SK-N-SH treated with all-trans-retinoic acid at 6 μM for 48 hours (cell line): ENCODE measurements at regions not wholly inside any gene's neighbourhood (a gene's known extent, or its start where the extent isn't known, plus 50 kb on each side); places are given as distances from the start of the nearest gene placed in this dataset.

Experiments used
- ATAC-seq: fragments of 200-7000 bp; cut with Tn5 transposase; 3 replicates; pipeline ENCODE4 v1.9.1; 2020; ENCODE audit warnings: mild to moderate bottlenecking, moderate library complexity
- ARNTL ChIP-seq: fragments of 450-650 bp; formaldehyde crosslinking; IDR thresholded peaks from 2 replicates; pipeline ENCODE4 v1.5.0; 2020; ENCODE audit warnings: low read depth, mild to moderate bottlenecking, moderate library complexity, borderline replicate concordance
- BACH2 ChIP-seq: fragments of 250-450 bp; sonication (Bioruptor Pico); IDR thresholded peaks from 2 replicates; pipeline ENCODE4 v1.9.0; 2021; ENCODE audit warnings: mild to moderate bottlenecking, borderline replicate concordance
- CSDC2 ChIP-seq: fragments of 250-450 bp; sonication (Bioruptor Pico); IDR thresholded peaks from 2 replicates; pipeline ENCODE4 v1.5.0; 2020; ENCODE audit warnings: mild to moderate bottlenecking, moderate library complexity
- ESRRG ChIP-seq: fragments of 250-450 bp; sonication (Bioruptor Pico); IDR thresholded peaks from 2 replicates; pipeline ENCODE4 v1.6.1; 2021; ENCODE audit warnings: mild to moderate bottlenecking
- ISL1 ChIP-seq: fragments of 250-450 bp; sonication (Bioruptor Pico); IDR thresholded peaks from 2 replicates; pipeline ENCODE4 v2.1.2; 2022; ENCODE audit warnings: mild to moderate bottlenecking, moderate library complexity
- OSR1 ChIP-seq: fragments of 250-450 bp; sonication (Bioruptor Pico); IDR thresholded peaks from 2 replicates; pipeline ENCODE4 v1.8.0; 2022; ENCODE audit warnings: moderate library complexity, mild to moderate bottlenecking, inconsistent platforms
- PATZ1 ChIP-seq: fragments of 250-450 bp; sonication (Bioruptor Pico); IDR thresholded peaks from 2 replicates; pipeline ENCODE4 v1.8.0; 2020; ENCODE audit warnings: mild to moderate bottlenecking, moderate library complexity, borderline replicate concordance
- POU6F1 ChIP-seq: fragments of 250-450 bp; sonication (Bioruptor Pico); IDR thresholded peaks from 2 replicates; pipeline ENCODE4 v1.8.0; 2021; ENCODE audit warnings: low read depth, mild to moderate bottlenecking, moderate library complexity, borderline replicate concordance
- PPARA ChIP-seq: fragments of 250-450 bp; sonication (Bioruptor Pico); IDR thresholded peaks from 2 replicates; pipeline ENCODE4 v1.5.0; 2020; ENCODE audit warnings: mild to moderate bottlenecking, borderline replicate concordance
- RARB ChIP-seq: fragments of 250-450 bp; sonication (Bioruptor Pico); IDR thresholded peaks from 2 replicates; pipeline ENCODE4 v1.8.0; 2021; ENCODE audit warnings: mild to moderate bottlenecking, moderate library complexity
- SNAI2 ChIP-seq: fragments of 250-450 bp; sonication (Bioruptor Pico); IDR thresholded peaks from 2 replicates; pipeline ENCODE4 v1.5.0; 2020; ENCODE audit warnings: mild to moderate bottlenecking, moderate library complexity
- TCF4 ChIP-seq: fragments of 250-450 bp; sonication (Bioruptor Pico); IDR thresholded peaks from 2 replicates; pipeline ENCODE4 v1.8.0; 2021; ENCODE audit warnings: mild to moderate bottlenecking, moderate library complexity, borderline replicate concordance
- TOX ChIP-seq: fragments of 250-450 bp; sonication (Bioruptor Pico); IDR thresholded peaks from 2 replicates; pipeline ENCODE4 v1.8.0; 2021; ENCODE audit warnings: mild to moderate bottlenecking, moderate library complexity, borderline replicate concordance
- TSHZ2 ChIP-seq: fragments of 250-450 bp; sonication (Bioruptor Pico); IDR thresholded peaks from 2 replicates; pipeline ENCODE4 v1.5.0; 2020; ENCODE audit warnings: mild to moderate bottlenecking, moderate library complexity
- ZC3H10 ChIP-seq: fragments of 250-450 bp; sonication (Bioruptor Pico); IDR thresholded peaks from 2 replicates; pipeline ENCODE4 v1.5.1; 2021; ENCODE audit warnings: mild to moderate bottlenecking, moderate library complexity
- ZFP3 ChIP-seq: fragments of 250-450 bp; sonication (Bioruptor Pico); IDR thresholded peaks from 2 replicates; pipeline ENCODE4 v1.5.0; 2020; ENCODE audit warnings: mild to moderate bottlenecking, moderate library complexity
- ZFP30 ChIP-seq: fragments of 450-650 bp; formaldehyde crosslinking; IDR thresholded peaks from 2 replicates; pipeline ENCODE4 v1.5.0; 2022; ENCODE audit warnings: mild to moderate bottlenecking, moderate library complexity
- ZNF565 ChIP-seq: fragments of 450-650 bp; formaldehyde crosslinking; conservative IDR thresholded peaks from 2 replicates; pipeline ENCODE4 v1.5.0; 2020; ENCODE audit warnings: low read depth, mild to moderate bottlenecking, moderate library complexity
- ZNF70 ChIP-seq: fragments of 450-650 bp; formaldehyde crosslinking; IDR thresholded peaks from 2 replicates; pipeline ENCODE4 v1.5.0; 2020; ENCODE audit warnings: mild to moderate bottlenecking, moderate library complexity
- ZNF8 ChIP-seq: fragments of 450-650 bp; formaldehyde crosslinking; IDR thresholded peaks from 2 replicates; pipeline ENCODE4 v1.5.0; 2020; ENCODE audit warnings: mild to moderate bottlenecking, moderate library complexity
- TF ChIP-seq, protein P1 (sequence below): fragments of 250-450 bp; sonication (Bioruptor Pico); IDR thresholded peaks from 2 replicates; pipeline ENCODE4 v1.5.1; 2020; ENCODE audit warnings: low read depth, mild to moderate bottlenecking, moderate library complexity
- TF ChIP-seq, protein P2 (sequence below): fragments of 250-450 bp; sonication (Bioruptor Pico); IDR thresholded peaks from 2 replicates; pipeline ENCODE4 v1.5.1; 2021; ENCODE audit warnings: mild to moderate bottlenecking, moderate library complexity

- TF ChIP-seq ZFP30 (CRISPR knock-in tag) (no peak), BACH2 (no peak), ZNF565 (CRISPR knock-in tag) (no peak), ZFP3 (CRISPR knock-in tag) (no peak), ZC3H10 (CRISPR knock-in tag) (no peak), ESRRG (no peak)
- TF ChIP-seq, protein P1, sequence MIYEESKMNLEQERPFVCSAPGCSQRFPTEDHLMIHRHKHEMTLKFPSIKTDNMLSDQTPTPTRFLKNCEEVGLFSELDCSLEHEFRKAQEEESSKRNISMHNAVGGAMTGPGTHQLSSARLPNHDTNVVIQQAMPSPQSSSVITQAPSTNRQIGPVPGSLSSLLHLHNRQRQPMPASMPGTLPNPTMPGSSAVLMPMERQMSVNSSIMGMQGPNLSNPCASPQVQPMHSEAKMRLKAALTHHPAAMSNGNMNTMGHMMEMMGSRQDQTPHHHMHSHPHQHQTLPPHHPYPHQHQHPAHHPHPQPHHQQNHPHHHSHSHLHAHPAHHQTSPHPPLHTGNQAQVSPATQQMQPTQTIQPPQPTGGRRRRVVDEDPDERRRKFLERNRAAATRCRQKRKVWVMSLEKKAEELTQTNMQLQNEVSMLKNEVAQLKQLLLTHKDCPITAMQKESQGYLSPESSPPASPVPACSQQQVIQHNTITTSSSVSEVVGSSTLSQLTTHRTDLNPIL, result no peak
- no peak for ATAC-seq
These were observed 85.1 kb upstream of the ZC3H12A start for GRCh38 chr1:37389327-37389726.

DNA sequence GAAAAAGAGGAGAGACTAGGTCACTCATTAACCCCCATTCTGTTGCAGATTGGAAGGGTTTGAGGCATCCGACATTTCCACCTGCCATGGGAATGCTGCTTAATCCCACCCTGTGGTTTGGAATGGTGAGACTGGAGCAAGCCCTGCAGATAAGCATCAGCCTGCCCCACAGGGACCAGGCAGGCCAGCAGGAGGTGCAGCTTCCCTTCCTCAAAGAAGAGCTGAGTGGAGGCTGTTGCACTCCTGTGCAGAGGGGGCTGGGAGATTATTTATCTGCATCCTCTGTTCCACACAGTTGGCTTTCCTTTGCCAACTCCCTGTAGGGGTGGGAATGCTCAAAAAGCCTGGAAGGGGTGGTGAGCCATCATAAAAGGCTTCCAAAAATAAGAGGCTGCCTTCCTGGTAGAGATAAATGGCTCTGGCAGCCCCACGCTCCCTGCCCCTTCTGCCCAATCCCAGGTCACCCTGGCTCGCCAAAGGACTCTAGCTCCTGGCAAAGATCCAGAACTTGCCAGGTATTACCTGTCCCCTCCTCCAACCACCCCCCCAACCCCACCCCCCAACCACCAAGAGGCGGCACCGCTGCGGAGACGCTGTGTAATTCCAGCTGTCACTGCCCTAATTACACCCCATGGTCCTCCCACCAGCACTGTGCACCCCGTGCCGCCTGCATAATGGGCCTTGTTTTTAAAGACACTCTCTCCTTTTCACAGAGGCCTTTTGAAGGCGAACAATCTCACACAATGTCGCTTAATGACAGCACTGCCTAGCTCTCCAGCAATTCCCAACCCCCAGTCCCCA lies 83.0 kb upstream of the ZC3H12A start:
- no peak for ATAC-seq
- TF ChIP-seq, protein P2, sequence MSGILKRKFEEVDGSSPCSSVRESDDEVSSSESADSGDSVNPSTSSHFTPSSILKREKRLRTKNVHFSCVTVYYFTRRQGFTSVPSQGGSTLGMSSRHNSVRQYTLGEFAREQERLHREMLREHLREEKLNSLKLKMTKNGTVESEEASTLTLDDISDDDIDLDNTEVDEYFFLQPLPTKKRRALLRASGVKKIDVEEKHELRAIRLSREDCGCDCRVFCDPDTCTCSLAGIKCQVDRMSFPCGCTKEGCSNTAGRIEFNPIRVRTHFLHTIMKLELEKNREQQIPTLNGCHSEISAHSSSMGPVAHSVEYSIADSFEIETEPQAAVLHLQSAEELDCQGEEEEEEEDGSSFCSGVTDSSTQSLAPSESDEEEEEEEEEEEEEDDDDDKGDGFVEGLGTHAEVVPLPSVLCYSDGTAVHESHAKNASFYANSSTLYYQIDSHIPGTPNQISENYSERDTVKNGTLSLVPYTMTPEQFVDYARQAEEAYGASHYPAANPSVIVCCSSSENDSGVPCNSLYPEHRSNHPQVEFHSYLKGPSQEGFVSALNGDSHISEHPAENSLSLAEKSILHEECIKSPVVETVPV, result no peak
- TF ChIP-seq TOX (CRISPR knock-in tag) (no peak), PATZ1 (CRISPR knock-in tag) (no peak), ISL1 (CRISPR knock-in tag) (no peak), OSR1 (CRISPR knock-in tag) (no peak), ZFP3 (CRISPR knock-in tag) (no peak), TSHZ2 (CRISPR knock-in tag) (no peak), ZNF70 (no peak), ZC3H10 (CRISPR knock-in tag) (no peak), CSDC2 (no peak), POU6F1 (CRISPR knock-in tag) (no peak), SNAI2 (CRISPR knock-in tag) (no peak), ARNTL (CRISPR knock-in tag) (no peak), TCF4 (CRISPR knock-in tag) (no peak)
- TF ChIP-seq, protein P1, result no peak

- no peak for ATAC-seq
- TF ChIP-seq SNAI2 (CRISPR knock-in tag), result no peak
- no peak for TF ChIP-seq ZFP3 (CRISPR knock-in tag)
- TF ChIP-seq, protein P2, result no peak
- no peak for TF ChIP-seq ARNTL (CRISPR knock-in tag)
- no peak for TF ChIP-seq RARB (CRISPR knock-in tag)
- TF ChIP-seq ZNF8 (CRISPR knock-in tag), result no peak
- no peak for TF ChIP-seq POU6F1 (CRISPR knock-in tag)
- no peak for TF ChIP-seq CSDC2
- no peak for TF ChIP-seq ZFP30 (CRISPR knock-in tag)
- no peak for TF ChIP-seq ZNF70
- no peak for TF ChIP-seq PPARA (CRISPR knock-in tag)
- TF ChIP-seq, protein P1, result no peak
These were observed 82.3 kb upstream of the ZC3H12A start for GRCh38 chr1:37392051-37392450.
